22Rv1 (cell line): ENCODE measurements at regions not wholly inside any gene's neighbourhood (a gene's known extent, or its start where the extent isn't known, plus 50 kb on each side); places are given as distances from the start of the nearest gene placed in this dataset.

Experiments
- CTCF ChIP-seq: fragments of 450-650 bp; IDR thresholded peaks from 2 replicates; pipeline ENCODE4 v1.5.1; 2017; ENCODE audit warnings: mild to moderate bottlenecking
- ZFX ChIP-seq: fragments of 450-650 bp; IDR thresholded peaks from 2 replicates; pipeline ENCODE4 v1.6.1; 2017; ENCODE audit warnings: antibody characterized with exemption, borderline replicate concordance

GRCh38 chr7:25625306-25625992 is 397.2 kb upstream of the NPVF start:
- TF ChIP-seq CTCF, result no peak
- TF ChIP-seq ZFX, result no peak
